ENCODE measurements at regions not wholly inside any gene's neighbourhood (a gene's known extent, or its start where the extent isn't known, plus 50 kb on each side); places are given as distances from the start of the nearest gene placed in this dataset.

DNA sequence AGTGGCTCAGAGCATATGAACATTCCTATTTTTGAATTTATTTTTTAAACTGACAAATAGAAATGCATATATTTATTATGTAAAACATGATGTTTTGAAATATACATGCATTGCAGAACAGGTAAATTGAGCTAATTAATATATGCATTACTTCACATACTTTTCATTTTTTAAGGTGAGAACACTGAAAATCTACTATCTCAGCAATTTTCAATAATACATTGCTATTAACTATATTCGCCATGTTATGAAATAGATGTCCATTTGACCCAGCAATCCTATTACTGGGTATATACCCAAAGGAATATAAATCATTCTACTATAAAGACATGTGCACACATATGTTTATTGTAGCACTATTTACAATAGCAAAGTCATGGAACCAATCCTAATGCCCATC is 717.7 kb upstream of the PIK3C3 start:
- DNase-seq (ENCODE audit: low spot score), result no peak

DNA sequence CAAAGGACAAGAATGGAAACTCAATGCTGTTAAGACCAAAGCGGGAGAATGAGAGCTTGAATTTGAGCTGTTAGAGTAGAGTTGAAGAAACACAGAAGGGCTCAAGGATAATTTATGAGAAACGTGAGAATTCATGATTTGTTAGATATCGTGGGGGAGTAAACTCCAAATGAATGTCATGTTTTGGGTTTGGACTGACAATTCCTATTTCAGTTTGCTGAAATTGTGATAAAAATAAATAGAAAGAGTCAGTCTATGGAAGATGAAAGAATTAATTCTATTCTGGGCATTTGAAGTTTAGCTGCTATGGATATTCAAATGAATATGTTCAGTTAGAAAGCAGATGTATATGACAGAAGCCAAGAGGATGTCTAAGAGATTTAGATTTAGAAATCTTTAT is 723.4 kb upstream of the PIK3C3 start:
- no peak for DNase-seq (ENCODE audit: low spot score)

DNA sequence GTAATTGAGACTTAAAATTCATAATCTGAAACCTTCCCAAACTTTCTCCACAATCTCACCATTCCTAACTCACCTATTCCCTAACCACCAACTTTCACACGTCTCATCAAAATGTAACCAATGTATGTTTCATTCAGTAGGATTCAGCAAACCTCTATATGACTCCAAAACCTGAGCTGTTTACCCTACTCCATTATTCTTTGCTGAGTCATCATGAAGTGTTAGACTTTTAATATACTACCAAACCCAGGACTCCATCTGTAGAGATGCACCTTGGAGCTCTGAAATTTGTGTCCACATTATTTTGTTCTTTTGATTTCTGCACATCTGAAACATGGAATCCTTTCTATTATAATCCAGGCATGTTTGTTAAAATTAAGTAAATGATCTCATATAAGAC is 727.0 kb upstream of the PIK3C3 start:
- DNase-seq (ENCODE audit: low spot score), result no peak

DNA sequence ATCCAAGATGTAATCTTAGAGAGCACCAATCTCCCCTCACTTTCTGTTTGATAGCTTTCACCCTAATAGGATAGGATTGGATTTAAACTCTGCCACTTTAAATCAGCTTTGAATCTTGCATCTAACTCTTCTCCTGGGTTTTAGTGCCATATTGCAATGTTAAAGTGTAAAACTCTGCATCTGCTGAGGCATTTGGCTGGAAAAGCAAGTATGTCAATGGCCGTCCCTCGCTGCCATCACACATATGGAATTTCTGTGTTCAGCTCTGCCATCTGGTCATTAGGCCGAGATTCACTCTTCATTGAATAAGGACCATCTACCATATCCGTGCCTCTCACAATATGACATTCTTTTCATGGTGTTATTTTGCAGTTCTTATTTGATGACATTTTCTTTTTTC is 728.1 kb upstream of the PIK3C3 start:
- DNase-seq (ENCODE audit: low spot score), result no peak

DNA sequence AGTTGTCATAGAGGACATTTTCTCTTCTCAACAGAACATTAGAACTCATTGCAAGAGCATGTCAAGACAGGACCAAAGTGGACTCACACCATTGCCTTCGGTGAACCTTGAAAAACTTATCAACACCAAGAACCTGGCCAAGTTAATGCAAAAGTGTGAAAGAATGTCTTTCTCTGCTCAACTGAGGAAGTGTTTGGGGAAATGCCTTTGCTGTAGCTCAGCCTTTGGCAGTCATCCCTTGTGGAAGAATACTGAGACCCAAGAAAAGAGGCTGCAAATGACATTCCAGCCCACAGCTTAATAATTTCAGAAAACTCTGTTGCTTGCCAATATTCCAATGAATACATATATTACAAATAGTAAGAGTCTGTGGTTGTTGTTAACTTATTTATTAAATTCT is 728.8 kb upstream of the PIK3C3 start:
- no peak for DNase-seq (ENCODE audit: low spot score)

DNA sequence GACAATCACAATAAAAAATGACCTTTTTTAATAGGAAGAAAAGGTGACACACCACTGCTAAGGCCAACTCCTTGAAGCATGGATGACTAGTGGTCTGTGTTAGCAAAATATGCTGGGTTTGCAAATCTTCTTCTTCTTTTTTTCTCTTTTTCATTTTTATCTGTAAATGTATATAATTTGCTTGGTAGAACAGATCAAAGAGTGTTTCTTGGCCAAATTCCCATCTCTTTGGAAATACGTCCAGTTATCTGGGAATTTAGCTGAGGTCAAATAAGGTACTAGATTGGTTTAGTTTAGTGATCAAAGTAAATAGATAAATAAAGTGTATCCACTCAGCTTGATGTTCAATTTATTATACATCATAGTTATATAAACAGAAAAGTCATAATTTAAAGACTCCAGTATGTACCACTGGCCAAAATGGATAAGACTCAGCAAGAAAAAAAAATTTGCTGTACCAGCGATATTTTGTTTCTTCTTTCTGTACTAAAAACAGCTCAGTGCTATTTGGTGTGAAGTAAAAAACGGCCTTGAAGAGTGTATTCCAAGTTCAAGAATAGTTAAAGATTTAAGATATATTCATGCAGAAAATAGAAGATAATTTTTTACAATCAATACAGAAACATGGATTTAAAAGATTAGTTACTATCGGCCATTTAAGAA is 738.6 kb upstream of the PIK3C3 start:
- no peak for DNase-seq (ENCODE audit: low spot score)

DNA sequence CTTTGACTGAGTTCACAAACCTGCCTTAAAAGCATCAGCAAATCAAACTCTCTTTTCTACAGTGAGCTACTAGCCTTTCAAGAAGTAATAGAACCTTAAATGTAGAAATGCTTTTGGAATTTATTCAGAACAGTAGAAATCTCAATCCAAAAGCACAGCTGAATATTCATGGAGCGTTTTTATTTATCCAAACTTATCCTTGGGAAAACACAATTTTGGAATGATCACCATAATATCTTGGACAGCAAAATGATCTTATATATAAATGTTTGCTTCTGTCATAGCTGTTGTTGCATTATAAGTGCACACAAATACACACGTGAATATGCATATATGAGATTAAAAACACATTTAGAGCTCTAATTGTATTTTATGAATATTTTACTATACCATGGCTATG is 747.3 kb upstream of the PIK3C3 start:
- no peak for DNase-seq (ENCODE audit: low spot score)

DNA sequence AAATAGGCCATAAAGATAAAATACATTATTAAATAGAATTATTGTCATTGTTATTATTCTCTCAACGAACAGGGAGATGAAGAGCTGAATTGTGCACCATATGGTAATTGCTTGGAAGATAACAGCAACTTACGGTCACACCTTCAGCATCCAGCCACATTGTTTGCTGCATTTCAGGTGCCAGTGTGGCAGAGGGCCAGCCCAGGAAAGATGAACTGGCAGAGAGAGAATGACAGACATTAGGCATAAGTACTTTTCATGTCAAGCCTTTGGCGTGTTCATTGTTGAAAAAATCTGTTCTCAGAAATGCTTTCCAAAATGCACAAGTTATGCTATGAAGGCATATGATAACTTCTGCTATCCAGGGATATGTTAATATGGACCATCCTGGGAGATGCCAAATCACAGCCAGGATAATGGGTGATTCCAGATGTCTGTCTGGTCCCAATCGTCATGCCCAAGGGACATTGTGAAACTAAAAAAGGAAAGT is 748.6 kb upstream of the PIK3C3 start:
- no peak for DNase-seq (ENCODE audit: low spot score)

DNA sequence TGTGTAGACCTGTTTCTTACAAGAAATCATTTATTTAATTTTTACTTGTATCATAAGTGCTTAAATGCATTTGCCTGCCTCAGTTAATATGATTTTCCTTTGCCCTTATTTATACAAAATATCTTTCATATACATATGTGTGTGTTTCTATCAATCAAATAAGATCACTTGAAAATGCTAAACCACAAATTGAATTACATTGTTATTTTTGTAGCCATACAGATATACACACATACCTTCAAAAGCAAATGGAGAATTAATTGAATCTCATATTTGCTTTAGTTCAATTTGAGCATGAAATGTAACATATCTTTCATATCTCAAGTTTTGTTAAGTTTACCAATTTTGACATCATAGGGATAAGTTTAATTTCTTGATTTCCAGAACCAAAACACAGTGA is 755.8 kb upstream of the PIK3C3 start:
- DNase-seq (ENCODE audit: low spot score), result no peak

DNA sequence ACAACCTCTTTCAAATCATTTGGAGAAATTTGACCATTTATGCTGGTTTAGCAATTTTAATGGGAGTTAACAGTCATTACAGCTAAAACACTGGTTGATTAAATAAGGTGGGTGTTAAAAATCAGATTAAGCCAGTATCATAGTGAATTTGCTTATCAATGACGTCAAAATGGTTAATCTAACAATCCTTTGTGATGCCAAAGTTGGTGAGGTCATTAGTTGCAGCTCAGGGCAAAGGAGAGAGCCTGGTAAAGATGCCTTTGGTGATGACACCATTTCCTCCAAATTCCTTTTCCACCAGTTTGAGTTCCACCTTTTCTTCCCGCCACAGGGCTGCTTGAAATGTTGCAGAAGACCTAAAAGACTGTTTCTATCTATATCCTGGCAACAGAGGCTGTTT is 757.1 kb upstream of the PIK3C3 start:
- no peak for DNase-seq (ENCODE audit: low spot score)

DNA sequence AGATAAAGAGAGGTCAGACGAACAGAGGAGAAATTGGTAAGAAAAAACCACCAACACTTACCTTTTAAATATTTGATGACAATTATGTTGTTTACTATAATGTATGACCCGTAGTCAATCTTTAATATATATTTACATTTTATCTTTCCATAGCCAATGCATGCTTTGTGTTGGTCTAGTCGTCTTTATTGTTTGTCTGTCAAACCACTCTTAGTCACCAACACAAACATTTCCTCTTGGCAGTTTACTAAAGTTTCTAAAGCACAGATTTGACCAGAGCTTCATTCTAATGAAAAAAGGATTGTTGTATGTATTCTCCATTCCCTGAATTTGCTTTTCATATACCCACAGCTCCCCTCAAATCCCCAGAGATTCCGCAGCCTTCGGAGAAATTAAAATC is 784.7 kb upstream of the PIK3C3 start:
- no peak for DNase-seq (ENCODE audit: low spot score)

DNA sequence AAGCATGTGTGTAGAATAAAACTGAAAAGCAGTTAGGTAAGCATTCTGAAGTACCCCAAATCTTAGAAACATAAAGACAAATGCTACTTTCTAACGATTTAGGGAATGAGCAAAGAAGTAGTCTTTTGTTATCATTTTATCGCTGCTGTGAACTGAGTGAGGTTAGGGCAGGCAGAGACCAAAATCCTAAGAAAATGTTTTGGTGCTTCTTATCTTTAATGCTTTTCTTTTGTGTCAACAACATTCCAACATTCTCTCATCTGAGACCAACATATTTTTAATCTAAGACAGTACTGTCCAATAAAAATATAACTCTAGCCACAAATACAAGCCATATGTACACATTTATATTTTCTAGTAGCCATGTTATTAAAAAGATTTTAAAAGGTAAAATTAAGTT is 789.4 kb upstream of the PIK3C3 start:
- no peak for DNase-seq (ENCODE audit: low spot score)

DNA sequence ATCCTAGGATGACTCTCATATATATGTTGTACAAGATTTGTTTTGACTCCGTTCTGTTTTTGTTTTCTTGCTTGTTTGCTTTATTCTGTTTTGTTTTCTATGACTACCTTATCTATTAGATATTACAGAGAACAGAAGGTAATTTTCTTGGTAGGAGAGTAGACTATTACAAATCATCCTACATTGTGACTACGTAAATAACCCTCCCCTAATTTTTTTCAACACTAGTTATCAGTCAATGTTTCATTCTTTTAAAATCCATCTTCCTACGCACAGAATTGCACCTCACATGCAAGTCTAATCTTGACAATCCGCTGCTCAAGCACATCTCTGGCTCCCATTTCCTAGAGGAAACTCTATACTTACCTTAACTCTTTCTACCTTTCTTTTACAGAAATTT is 792.3 kb upstream of the PIK3C3 start:
- DNase-seq (ENCODE audit: low spot score), result no peak

DNA sequence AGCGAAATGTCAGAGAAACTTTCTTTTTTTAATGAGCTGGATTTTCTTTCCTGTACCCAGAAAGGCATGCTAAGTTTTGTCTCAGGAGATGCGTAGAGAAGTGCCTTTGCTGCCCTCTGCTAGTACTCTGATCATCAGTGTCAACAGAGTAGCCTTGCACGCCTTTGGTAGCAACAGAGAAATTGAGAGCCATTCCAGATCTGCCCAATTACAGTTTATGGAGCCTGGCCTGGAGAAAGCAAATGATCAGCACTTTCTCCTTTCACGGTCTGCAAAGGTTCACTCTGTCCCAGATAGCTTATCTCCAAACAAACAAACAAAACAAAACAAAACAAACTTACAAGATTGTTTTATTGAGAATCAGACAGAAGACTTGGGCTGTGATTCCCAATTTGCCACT is 792.8 kb upstream of the PIK3C3 start:
- no peak for DNase-seq (ENCODE audit: low spot score)

DNA sequence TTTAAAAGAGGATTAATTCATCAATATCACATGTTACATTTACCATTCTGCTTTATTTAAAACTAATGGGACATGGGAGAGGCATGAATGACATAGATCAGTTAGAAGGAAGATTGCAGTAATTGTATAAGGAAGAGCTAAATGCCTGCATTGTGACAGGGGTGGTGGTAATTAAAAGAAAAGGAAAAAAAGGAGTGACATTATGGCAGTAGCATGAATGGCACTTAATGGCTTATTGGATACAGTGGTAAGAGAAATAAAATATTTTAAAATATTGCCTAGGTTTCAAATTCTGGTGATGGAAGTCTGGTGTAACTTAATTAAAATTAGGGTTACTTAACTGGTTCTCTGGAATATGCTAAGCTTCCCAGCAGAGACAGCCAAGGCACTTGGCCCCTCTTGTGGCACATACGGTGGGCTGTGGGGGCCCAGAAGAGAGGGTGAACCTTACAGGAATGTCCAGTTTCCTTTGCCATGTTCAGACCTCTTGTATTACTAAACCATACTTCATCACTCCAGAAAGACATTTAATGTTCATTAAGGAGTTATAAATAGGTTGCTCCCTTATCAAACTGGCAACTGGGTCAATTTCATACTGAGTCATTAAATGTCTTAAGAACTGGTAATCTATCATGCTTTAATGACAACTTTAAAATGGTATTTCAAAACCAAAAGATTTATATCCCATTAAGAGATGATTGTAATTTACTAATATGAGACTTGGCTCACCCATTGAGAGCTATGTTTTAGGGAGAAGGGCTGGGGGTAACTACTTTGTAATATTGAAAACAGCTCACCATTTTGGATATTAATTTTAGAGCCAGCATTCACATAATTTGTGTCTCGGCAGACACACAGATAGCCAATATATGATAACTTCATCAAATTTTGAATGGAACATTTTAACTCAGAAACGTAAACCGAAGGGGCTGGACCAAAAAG is 798.9 kb upstream of the PIK3C3 start:
- no peak for DNase-seq (ENCODE audit: low spot score)

DNA sequence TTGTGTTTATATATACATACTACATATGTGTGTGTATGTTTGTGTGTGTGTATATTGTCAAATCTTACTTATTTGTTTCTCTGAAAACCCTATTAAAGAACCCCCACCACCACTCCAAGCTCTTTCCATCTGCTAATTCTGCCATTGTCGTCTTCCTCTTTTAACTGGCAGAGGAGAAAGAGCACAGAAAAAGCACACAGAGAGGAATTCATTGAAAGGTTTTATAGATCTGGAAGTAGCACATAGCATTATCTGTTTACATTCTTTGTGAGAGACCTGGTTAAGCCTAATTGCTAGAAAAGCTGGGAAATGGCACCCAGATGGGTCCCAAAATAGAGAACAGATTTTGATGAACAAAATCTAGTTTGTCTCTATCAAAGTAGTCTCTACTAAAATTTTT is 800.0 kb upstream of the PIK3C3 start:
- no peak for DNase-seq (ENCODE audit: low spot score)

DNA sequence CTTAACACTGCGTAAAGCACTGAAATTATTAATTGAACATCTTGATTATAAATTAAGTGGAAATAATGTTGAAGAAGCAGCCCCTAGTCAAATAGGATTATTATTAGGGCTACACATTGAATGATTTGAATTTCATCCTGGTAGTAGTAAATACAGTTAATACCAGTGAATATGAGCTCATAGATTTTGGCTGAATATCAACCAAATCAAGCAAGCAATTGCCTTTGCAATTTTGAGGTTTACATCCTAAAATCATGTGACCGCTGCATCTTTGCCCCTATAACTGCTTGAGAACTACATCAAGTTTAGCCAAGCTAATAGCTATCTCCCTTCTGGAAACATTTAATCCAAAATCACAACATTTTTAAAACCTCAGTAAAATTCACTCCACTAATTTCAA is 801.2 kb upstream of the PIK3C3 start:
- no peak for DNase-seq (ENCODE audit: low spot score)

DNA sequence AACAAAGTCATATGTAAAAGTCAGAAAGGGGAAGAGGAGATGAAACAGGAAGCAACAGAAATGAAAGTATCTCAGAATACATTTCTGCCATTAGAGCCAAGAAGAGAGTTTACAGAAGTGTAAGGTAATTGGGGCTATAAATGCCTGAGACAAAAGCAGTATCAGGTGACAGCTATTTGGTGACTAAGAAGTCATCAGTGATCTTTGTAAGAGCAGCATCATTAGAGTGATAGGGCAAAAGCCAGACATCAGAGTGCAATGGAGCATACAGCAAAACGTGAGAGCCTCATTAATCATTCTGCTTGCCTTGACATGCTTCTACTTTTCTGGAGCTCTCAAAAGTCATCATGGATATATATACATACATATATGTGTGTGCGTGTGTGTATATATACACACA is 804.7 kb upstream of the PIK3C3 start:
- no peak for DNase-seq (ENCODE audit: low spot score)

DNA sequence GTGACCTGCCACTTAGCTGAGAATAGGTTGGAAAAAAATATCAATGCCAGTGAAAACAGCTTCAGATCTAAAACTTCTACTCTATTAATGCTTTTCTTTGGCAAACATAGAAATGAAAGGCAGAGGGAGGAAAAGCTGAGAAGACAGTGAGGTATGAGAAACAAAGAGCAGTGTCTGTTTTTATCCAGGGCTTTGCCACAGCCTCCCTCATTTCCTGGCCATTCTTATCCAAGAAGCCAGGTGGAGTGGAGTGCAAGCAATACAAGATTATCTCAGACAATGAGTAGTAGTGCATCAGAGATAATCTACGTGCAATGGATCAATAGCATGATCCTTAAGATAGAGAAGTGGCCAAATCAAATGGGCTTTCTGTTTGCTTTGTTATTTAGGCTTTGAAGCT is 808.7 kb upstream of the PIK3C3 start:
- DNase-seq (ENCODE audit: low spot score), result no peak

DNA sequence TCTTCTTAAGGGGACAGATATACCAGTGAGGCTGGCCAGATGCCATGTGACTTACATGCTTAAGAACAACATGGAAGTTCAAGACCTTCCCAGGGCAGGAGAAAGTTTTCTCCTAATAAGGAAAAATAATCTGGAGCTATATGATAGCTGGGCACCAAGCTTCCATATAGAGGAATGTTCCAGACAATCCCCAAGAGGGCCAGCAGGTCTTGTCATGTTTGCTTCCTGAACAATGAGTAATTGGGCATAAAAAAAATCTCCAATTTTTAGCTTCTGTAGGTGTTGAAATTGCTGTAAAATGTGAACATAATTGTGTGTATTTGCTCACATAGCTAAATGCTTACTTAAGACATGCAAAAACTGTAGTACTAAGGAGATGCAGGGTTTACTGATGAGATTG is 809.5 kb upstream of the PIK3C3 start:
- no peak for DNase-seq (ENCODE audit: low spot score)

DNA sequence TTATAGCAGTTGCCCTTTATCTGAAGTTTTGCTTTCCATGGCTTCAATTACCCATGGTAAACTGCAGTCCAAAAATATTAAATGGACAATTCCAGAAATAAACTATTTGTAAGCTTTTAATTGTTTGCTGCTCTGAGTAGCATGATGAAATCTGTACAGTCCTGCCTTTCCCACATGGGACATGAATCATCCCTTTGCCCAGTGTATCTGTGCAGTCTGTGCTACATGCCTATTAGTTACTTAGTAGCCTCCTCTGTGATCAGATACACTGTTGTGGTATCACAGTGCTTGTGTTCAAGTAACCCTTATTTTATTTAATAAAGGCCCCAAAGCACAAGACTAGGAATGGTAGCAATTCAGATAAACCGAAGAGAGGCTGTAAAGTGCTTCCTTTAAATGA is 810.6 kb upstream of the PIK3C3 start:
- no peak for DNase-seq (ENCODE audit: low spot score)

DNA sequence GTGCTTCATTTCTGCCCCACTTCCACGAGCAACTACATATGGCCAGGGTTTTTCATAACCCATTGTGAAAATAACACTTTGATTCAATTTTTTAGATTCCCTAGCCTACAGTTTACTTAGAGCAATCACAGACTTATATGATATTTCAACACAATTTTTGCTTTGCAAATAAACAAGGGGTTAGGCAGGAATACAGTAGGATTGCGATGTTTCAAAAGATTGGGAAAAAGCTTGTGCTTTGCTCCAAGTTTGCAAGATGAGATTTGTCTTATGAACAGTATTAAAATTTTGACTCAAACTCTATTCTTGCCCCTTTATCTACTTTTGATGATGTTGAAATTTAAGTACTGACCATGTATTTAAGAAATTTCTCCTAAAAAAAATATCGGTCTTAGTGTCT is 814.5 kb upstream of the PIK3C3 start:
- no peak for DNase-seq (ENCODE audit: low spot score)

DNA sequence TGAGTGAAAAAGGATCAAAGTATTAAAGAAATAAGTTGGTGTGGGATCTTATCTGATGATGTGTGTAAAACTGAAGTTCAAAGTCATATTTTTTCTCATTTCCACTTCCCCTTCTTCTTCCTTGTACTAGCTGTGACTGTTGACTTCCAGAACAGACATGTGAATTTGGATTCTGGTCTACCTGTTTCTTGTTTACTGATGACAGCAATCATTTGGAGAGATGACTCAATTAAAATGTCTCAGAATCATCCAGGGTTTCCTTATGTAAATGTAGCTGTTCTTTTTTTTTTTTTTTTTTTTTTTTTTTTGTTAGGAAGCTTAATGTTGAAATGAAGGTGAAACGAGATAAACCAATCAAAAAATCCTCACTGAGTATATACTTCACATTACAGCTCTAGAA is 819.9 kb upstream of the PIK3C3 start:
- no peak for DNase-seq (ENCODE audit: low spot score)

DNA sequence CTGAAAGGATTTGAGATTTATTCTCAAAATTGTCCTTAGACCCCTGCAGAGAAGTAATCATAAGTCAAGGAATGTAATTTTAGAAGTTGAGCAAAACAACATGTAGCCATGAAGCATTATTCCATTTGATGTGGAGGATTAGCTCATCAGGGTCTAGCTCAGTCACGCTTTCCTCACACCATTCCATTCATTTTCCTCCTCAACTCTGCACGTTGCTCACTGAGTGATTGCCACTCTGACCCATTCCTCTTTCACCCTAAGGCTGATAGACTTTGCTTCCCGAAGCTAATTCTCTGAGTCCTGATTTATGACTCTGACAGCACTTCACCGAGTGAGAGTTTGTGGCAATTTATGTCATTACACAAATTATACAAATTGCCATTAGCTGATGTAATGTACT is 820.6 kb upstream of the PIK3C3 start:
- no peak for DNase-seq (ENCODE audit: low spot score)
